ENCODE measurements at regions not wholly inside any gene's neighbourhood (a gene's known extent, or its start where the extent isn't known, plus 50 kb on each side); places are given as distances from the start of the nearest gene placed in this dataset.

GRCh38 chr13:73465617-73465971 lies 406.8 kb downstream of the KLF5 start:
- TF ChIP-seq POLR2A (IDR thresholded peaks at IDR 0.05), result no peak
- no peak for TF ChIP-seq CTCF (IDR thresholded peaks at IDR 0.05)
